ENCODE measurements at regions not wholly inside any gene's neighbourhood (a gene's known extent, or its start where the extent isn't known, plus 50 kb on each side); places are given as distances from the start of the nearest gene placed in this dataset.

- no peaks in the 10 kb centered on the region for H3K36me3 ChIP-seq (ENCODE audit: control insufficient read depth in 4 of 4, insufficient read depth in 3 of 4, low read depth in 1 of 4, low read length in 3 of 4)
- H3K27ac ChIP-seq (ENCODE audit: low read depth in 1 of 2, low read length in 2 of 2): no peak overlapping the region
- peaks cover 0 to 6% (median 1%) of the 10 kb centered on the region in 4 donors for H3K9me3 ChIP-seq (ENCODE audit: control insufficient read depth in 4 of 4, low read length in 3 of 4)
- no peak overlapping the region for H3K9ac ChIP-seq (ENCODE audit: low read depth in 1 of 2, low read length in 2 of 2)
- H3K4me3 ChIP-seq (ENCODE audit: low read depth in 1 of 3, low read length in 3 of 3): no peak overlapping the region
- no peak for DNase-seq (ENCODE audit: low spot score)
- WGBS: 89% methylated on average over 12 of the region's 12 CpGs
- H3K4me1 ChIP-seq (ENCODE audit: control insufficient read depth in 4 of 4, insufficient read depth in 4 of 4, low read length in 3 of 4): no peaks in the 10 kb centered on the region
- H3K27me3 ChIP-seq (ENCODE audit: control insufficient read depth in 4 of 4, insufficient read depth in 4 of 4, low read length in 3 of 4): peaks cover 0 to 7% (median 0%) of the 10 kb centered on the region in 4 donors
- TF ChIP-seq CTCF (IDR thresholded peaks at IDR 0.05; ENCODE audit: low read depth, low read length, missing input control): no peak
- TF ChIP-seq REST (IDR thresholded peaks at IDR 0.05): no peak
- no peak for TF ChIP-seq SP1 (IDR thresholded peaks at IDR 0.05)
- TF ChIP-seq FOXA2 (IDR thresholded peaks at IDR 0.05): no peak
- no peak for TF ChIP-seq FOXA1 (IDR thresholded peaks at IDR 0.05)
- TF ChIP-seq GABPA (IDR thresholded peaks at IDR 0.05 in 1 of 2, conservative IDR thresholded peaks at IDR 0.05 in 1 of 2): no peak
- TF ChIP-seq JUND (IDR thresholded peaks at IDR 0.05): no peak
Observed at GRCh38 chr16:87075319-87075860, 241.8 kb downstream of the C16orf95 start.

GRCh38 chr16:87076331-87076949, 240.8 kb downstream of the C16orf95 start:
- no peak overlapping the region for H3K9ac ChIP-seq (ENCODE audit: low read depth in 1 of 2, low read length in 2 of 2)
- WGBS: 89% methylated on average over 20 of the region's 20 CpGs
- H3K27ac ChIP-seq (ENCODE audit: low read depth in 1 of 2, low read length in 2 of 2): no peak overlapping the region
- H3K36me3 ChIP-seq (ENCODE audit: control insufficient read depth in 4 of 4, insufficient read depth in 3 of 4, low read depth in 1 of 4, low read length in 3 of 4): no peaks in the 10 kb centered on the region
- H3K9me3 ChIP-seq (ENCODE audit: control insufficient read depth in 4 of 4, low read length in 3 of 4): peaks cover 0 to 16% (median 5%) of the 10 kb centered on the region in 4 donors
- no peak overlapping the region for H3K4me3 ChIP-seq (ENCODE audit: low read depth in 1 of 3, low read length in 3 of 3)
- TF ChIP-seq TAF1 (conservative IDR thresholded peaks at IDR 0.05) (no peak), HNF4G (IDR thresholded peaks at IDR 0.05) (no peak), FOXA2 (IDR thresholded peaks at IDR 0.05) (no peak), MAX (IDR thresholded peaks at IDR 0.05) (no peak), FOXA1 (IDR thresholded peaks at IDR 0.05) (no peak), RAD21 (IDR thresholded peaks at IDR 0.05) (no peak), YY1 (IDR thresholded peaks at IDR 0.05) (no peak), ATF3 (IDR thresholded peaks at IDR 0.05) (no peak), CTCF (IDR thresholded peaks at IDR 0.05; ENCODE audit: low read depth, low read length, missing input control) (no peak), ZBTB33 (IDR thresholded peaks at IDR 0.05) (no peak)
- peaks cover 0 to 7% (median 0%) of the 10 kb centered on the region in 4 donors for H3K27me3 ChIP-seq (ENCODE audit: control insufficient read depth in 4 of 4, insufficient read depth in 4 of 4, low read length in 3 of 4)
- H3K4me1 ChIP-seq (ENCODE audit: control insufficient read depth in 4 of 4, insufficient read depth in 4 of 4, low read length in 3 of 4): no peaks in the 10 kb centered on the region
- no peak for DNase-seq (ENCODE audit: low spot score)

Measured in liver (tissue), 8 donors.